ENCODE measurements at regions not wholly inside any gene's neighbourhood (a gene's known extent, or its start where the extent isn't known, plus 50 kb on each side); places are given as distances from the start of the nearest gene placed in this dataset.

GRCh38 chr6:94535798-94536197 lies 1041.5 kb upstream of the MANEA start:
- no peak for DNase-seq (ENCODE audit: low read depth)

DNA sequence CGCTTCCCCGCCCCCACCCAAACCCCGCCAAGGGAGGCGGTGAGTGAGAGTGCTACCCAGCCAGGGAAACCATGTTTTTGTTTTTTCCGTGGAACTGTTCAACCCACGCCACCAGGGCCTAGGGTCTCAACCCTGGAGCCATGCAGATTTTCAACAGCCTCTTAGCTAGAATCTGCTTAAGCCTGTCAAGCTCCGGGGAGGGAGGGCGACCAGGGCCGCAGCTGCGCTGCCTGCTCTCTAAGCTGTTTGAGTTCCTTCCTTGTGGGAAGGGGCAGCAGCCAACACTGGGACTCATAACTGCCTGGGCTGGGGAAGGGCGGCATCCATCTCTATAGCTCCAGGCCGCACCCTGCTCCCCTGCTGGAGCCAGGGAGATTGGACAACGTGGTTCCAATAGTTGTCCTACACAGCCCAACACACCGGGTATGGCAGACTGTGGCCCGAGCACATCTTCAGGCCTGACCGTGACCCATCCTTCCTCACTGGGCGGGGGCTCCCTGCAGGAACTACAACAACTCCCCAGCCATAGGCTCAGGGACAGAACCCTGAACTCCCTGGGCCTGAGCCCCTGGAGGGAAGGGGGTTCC lies 1065.7 kb upstream of the MANEA start:
- no peak for DNase-seq (ENCODE audit: low read depth)

GRCh38 chr6:94510877-94511276 lies 1066.5 kb upstream of the MANEA start:
- DNase-seq (ENCODE audit: low read depth) = no peak

GRCh38 chr6:94501516-94501915 lies 1075.8 kb upstream of the MANEA start:
- no peak for DNase-seq (ENCODE audit: low read depth)

- no peak for DNase-seq (ENCODE audit: low read depth)
These were observed 1078.7 kb upstream of the EPHA7 start for GRCh38 chr6:94498099-94498498.

- no peak for DNase-seq (ENCODE audit: low read depth)
These were observed 1075.1 kb upstream of the EPHA7 start for GRCh38 chr6:94494500-94494899.

DNA sequence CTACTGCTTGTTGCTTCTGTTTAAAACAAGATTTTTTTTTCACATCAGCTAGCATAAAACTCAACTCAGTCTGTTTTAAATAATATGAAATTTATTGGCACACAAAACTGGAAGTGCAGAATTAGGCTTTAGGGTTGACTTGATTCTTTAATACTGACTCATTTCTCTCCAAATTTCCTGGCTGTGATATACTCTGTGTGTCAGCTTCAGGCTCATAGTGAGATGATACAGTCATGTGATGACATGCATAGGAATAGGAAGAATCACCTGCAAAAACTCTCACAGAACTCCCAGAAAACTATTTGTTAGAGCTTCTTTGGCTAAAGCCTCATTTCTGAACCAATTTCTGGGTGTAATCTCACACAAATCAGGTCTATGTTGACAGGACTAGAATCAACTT lies 1068.0 kb upstream of the EPHA7 start:
- no peak for DNase-seq (ENCODE audit: low read depth)

GRCh38 chr6:94478133-94479005 lies 1059.0 kb upstream of the EPHA7 start:
- no peak for DNase-seq (ENCODE audit: low read depth)

DNA sequence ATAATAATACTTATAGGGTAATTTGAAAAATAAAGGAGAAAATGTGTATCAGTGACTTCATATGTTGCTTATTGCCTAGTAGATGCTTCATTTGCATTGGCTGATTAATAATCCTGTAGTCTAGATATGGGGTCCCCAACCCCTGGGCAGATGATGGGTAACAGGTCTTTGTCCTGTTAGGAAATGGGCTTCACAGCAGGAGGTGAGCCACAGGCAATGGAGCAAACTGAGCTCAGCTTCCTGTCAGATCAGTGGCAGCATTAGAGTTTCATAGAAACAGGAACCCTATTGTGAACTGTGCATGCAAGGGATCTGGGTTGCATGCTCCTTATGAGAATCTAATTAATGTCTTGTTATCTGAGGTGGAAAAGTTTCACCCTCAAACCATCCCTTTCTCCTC lies 1049.5 kb upstream of the EPHA7 start:
- DNase-seq (ENCODE audit: low read depth) = no peak

GRCh38 chr6:94464018-94464510 lies 1044.7 kb upstream of the EPHA7 start:
- no peak for DNase-seq (ENCODE audit: low read depth)

- DNase-seq (ENCODE audit: low read depth) = no peak
These were observed 1043.9 kb upstream of the EPHA7 start for GRCh38 chr6:94463306-94463705.

- DNase-seq (ENCODE audit: low read depth) = no peak
These were observed 1042.9 kb upstream of the EPHA7 start for GRCh38 chr6:94462231-94462630.

- no peak for DNase-seq (ENCODE audit: low read depth)
These were observed 1036.9 kb upstream of the EPHA7 start for GRCh38 chr6:94456266-94456665.

DNA sequence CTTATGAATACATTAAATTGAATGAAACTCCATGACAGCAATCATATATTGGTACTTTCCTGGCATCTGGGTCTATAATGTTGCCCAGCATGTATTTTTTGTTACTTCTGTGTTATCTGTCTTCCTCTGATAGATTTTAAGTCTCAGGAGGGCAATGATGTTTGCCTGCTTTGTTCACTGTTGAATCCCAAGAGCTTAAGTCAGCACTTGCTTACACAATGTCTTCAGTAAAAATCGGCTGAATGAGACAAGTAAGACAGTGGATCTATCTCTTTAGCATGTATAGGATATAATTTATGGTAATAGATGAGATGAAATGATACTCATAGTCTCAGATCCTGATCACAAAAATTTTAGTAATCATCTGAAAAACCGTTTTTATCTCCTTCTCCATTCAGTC lies 1034.9 kb upstream of the EPHA7 start:
- no peak for DNase-seq (ENCODE audit: low read depth)

GRCh38 chr6:94446120-94446519 lies 1026.8 kb upstream of the EPHA7 start:
- DNase-seq (ENCODE audit: low read depth) = no peak

DNA sequence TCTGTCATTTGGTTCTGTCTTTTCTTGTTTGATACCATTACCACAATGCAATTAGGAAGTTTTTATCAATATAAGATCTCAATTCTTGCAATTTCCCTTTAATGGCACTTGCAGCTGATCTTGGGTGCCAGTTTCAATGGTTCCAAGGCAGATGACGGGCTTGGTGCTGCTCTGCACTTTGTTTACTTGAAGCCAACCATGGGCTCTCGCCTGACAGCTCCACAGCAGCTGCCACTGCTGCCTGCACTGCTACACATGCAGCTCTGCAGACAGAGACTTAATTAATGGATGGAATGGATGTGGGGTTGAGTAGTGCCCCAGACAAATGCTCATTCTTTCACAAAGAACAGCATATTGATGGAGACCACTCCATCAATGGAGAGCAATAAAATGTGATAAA lies 1024.3 kb upstream of the EPHA7 start:
- DNase-seq (ENCODE audit: low read depth) = no peak

DNA sequence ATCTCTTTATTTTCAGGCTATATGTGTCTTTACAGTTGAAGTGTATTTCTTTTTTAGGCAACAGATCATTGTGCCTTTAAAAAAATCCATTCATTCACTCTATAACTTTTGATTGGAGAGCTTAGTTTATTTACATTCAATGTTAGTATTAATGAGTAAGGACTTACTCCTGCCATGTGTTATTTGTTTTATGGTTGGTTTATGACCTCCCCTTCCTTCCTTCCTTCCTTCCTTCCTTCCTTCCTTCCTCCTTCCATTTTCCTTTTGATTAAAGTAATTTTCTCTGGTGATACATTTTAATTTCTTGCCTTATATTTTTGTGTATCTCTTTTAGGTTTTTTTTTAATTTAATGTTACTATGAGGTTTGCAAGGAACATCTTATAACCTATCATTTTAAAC lies 1005.3 kb upstream of the EPHA7 start:
- DNase-seq (ENCODE audit: low read depth) = no peak

GRCh38 chr6:94417363-94417762 lies 998.0 kb upstream of the EPHA7 start:
- no peak for DNase-seq (ENCODE audit: low read depth)

DNA sequence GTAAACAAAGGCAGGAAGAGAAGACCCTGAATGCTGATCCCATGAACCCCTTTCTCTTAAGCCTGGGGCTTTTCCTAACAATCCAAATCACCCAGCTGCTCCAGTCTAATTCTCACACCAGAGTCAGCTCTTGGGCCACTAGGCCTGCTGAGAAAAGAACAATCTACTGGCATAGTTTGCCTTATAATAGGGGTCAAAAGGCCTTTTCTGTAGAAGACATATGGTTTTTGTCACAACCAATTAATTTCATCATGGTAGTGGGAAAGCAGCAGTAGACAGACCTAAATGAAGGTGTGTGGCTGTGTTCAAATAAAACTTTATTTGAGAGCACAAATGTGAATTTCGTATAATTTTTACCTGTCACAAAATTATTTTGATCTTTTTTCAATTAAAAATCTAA lies 994.7 kb upstream of the EPHA7 start:
- no peak for DNase-seq (ENCODE audit: low read depth)

GRCh38 chr6:94401311-94401710 lies 982.0 kb upstream of the EPHA7 start:
- no peak for DNase-seq (ENCODE audit: low read depth)

DNA sequence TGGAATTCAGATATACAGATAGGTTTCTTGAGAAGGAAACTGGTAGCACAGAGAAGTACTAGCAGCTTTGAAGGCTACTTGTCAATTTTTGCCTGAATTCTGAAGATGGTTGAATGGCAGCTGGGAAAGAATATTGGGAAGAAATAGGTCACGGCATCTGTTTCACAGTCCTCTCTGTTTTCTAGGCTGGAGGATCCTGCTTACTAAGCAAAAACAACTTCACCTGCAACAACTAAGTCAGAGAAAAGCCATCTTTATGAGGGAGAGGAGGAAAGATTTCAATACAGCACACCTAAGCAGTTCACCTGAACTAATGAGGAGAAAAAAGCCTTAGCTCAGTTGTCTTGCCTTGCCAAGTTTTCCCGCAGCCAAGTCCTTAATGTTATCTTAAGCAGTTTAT lies 975.5 kb upstream of the EPHA7 start:
- DNase-seq (ENCODE audit: low read depth) = no peak

DNA sequence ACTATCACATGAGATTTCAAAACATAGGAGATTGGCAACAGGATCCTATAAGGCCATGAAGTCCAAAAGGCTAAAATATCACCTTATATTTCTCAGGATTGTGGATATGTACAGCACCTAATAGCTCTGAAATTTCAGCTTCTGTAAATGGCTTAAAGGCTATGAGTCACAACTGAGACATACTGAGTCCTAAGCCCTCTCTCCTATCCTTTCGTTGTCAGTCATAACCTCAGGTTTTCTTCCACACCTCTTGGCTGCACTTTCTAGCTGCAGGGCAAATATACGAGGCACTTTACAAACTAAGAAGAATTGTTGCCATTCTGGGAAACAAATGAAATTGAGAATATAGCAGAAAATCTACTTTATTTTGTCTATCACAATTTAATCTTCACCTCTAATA lies 969.9 kb upstream of the EPHA7 start:
- no peak for DNase-seq (ENCODE audit: low read depth)

DNA sequence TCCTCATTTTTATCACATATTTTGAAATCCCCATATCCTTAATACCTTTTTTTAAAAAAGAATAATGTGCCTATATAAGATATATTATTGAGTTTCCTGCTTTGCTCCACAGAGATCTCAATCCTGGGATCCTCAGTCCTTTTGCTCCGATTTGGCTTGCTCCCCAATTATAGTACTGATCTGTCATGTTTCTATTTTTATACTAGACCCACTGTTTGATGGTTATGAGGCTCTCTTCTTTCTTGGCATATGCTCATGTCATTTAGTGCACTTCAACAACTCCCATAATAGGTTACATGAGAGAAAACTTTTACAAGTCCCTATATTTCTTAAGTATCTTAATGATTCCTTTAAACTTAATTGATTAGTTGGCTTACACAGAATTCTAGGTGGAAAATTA lies 958.5 kb upstream of the EPHA7 start:
- DNase-seq (ENCODE audit: low read depth) = no peak
